GM12875 (cell line): ENCODE measurements at regions not wholly inside any gene's neighbourhood (a gene's known extent, or its start where the extent isn't known, plus 50 kb on each side); places are given as distances from the start of the nearest gene placed in this dataset.

Experiments
- H3K4me3 ChIP-seq: one replicate; pipeline ENCODE4 v1.5.1; 2011; ENCODE audit warnings: low read depth, low read length, control low read depth
- CTCF ChIP-seq: IDR thresholded peaks from 2 replicates; pipeline ENCODE4 v1.5.1; 2011; ENCODE audit warnings: low read depth, mild to moderate bottlenecking, control low read depth, inconsistent platforms, low read length, moderate library complexity, borderline replicate concordance; ENCODE audit not compliant: insufficient read depth

- H3K4me3 ChIP-seq = no peak overlapping the region
- no peak for TF ChIP-seq CTCF
Measured at GRCh38 chrX:5526191-5526590, 702.5 kb downstream of the NLGN4X start.

GRCh38 chrX:5490786-5491563 lies 737.7 kb downstream of the NLGN4X start:
- no peak for TF ChIP-seq CTCF
- H3K4me3 ChIP-seq = no peak overlapping the region

- H3K4me3 ChIP-seq = no peak overlapping the region
Measured at GRCh38 chrX:5474282-5474681, 754.4 kb downstream of the NLGN4X start.

GRCh38 chrX:5458300-5458842 lies 770.3 kb downstream of the NLGN4X start:
- H3K4me3 ChIP-seq = no peak overlapping the region
- no peak for TF ChIP-seq CTCF

More at GRCh38 chrX:5474282-5474681, 754.4 kb downstream of the NLGN4X start:
- no peak for TF ChIP-seq CTCF

- H3K4me3 ChIP-seq = no peak overlapping the region
- TF ChIP-seq CTCF = no peak
Measured at GRCh38 chrX:5449323-5449722, 779.3 kb downstream of the NLGN4X start.

- TF ChIP-seq CTCF = no peak
- H3K4me3 ChIP-seq = no peak overlapping the region
Measured at GRCh38 chrX:5431823-5432222, 796.8 kb downstream of the NLGN4X start.

GRCh38 chrX:5425119-5425518 lies 803.5 kb downstream of the NLGN4X start:
- no peak for TF ChIP-seq CTCF
- H3K4me3 ChIP-seq = no peak overlapping the region
